H9 (cell line): ENCODE measurements at regions not wholly inside any gene's neighbourhood (a gene's known extent, or its start where the extent isn't known, plus 50 kb on each side); places are given as distances from the start of the nearest gene placed in this dataset.

Experiments used
- DNase-seq: peaks from one replicate; pipeline ENCODE4 v3.0.0-alpha.2; 2017
- H2AFZ ChIP-seq: one replicate; pipeline ENCODE4 v1.6.1; 2013; ENCODE audit warnings: mild to moderate bottlenecking, low read length, control low read depth, moderate library complexity
- H2AK5ac ChIP-seq: 2 replicates; pipeline ENCODE4 v1.6.1; 2013; ENCODE audit warnings: low read length, control low read depth, mixed read lengths; ENCODE audit not compliant: insufficient read length
- H2BK120ac ChIP-seq: one replicate; pipeline ENCODE4 v1.6.1; 2013; ENCODE audit warnings: low read depth, mild to moderate bottlenecking, low read length, control low read depth, inconsistent platforms; ENCODE audit not compliant: poor library complexity, severe bottlenecking
- H2BK12ac ChIP-seq: 2 replicates; pipeline ENCODE4 v1.6.1; 2013; ENCODE audit warnings: low read length, control low read depth, mixed read lengths, low read depth; ENCODE audit not compliant: insufficient read length
- H2BK15ac ChIP-seq: 2 replicates; pipeline ENCODE4 v1.6.1; 2013; ENCODE audit warnings: low read depth, low read length, control low read depth
- H2BK20ac ChIP-seq: one replicate; pipeline ENCODE4 v1.6.1; 2013; ENCODE audit warnings: low read depth, mild to moderate bottlenecking, low read length, control low read depth, inconsistent platforms; ENCODE audit not compliant: poor library complexity, severe bottlenecking
- H2BK5ac ChIP-seq: 2 replicates; pipeline ENCODE4 v1.6.1; 2013; ENCODE audit warnings: low read length, control low read depth, mixed read lengths; ENCODE audit not compliant: insufficient read length
- H3K14ac ChIP-seq: 2 replicates; pipeline ENCODE4 v1.6.1; 2013; ENCODE audit warnings: low read length, control low read depth; ENCODE audit not compliant: insufficient read depth
- H3K18ac ChIP-seq: 2 replicates; pipeline ENCODE4 v1.6.1; 2013; ENCODE audit warnings: low read depth, mild to moderate bottlenecking, mixed read lengths, low read length, control low read depth; ENCODE audit not compliant: insufficient read length
- H3K23ac ChIP-seq: 2 replicates; pipeline ENCODE4 v1.6.1; 2013; ENCODE audit warnings: low read length, control low read depth, mixed read lengths, low read depth; ENCODE audit not compliant: insufficient read length
- H3K23me2 ChIP-seq: 2 replicates; pipeline ENCODE4 v1.6.1; 2013; ENCODE audit warnings: low read depth, mild to moderate bottlenecking, mixed read lengths, low read length, control low read depth; ENCODE audit not compliant: insufficient read length, poor library complexity, severe bottlenecking
- H3K27ac ChIP-seq: 2 replicates; pipeline ENCODE4 v1.5.1; 2013; ENCODE audit warnings: low read length, control low read depth, mixed read lengths, low read depth; ENCODE audit not compliant: insufficient read length
- H3K27me3 ChIP-seq: 2 replicates; pipeline ENCODE4 v1.6.1; 2013; ENCODE audit warnings: low read length, control low read depth, inconsistent platforms; ENCODE audit not compliant: insufficient read depth
- H3K4ac ChIP-seq: 2 replicates; pipeline ENCODE4 v1.6.1; 2013; ENCODE audit warnings: low read depth, mild to moderate bottlenecking, control low read depth, inconsistent platforms, low read length, moderate library complexity
- H3K4me1 ChIP-seq: 2 replicates; pipeline ENCODE4 v1.6.1; 2013; ENCODE audit warnings: low read length, control low read depth, inconsistent platforms; ENCODE audit not compliant: insufficient read depth
- H3K4me2 ChIP-seq: 2 replicates; pipeline ENCODE4 v1.6.1; 2013; ENCODE audit warnings: low read length, control low read depth, mixed read lengths; ENCODE audit not compliant: insufficient read length, insufficient read depth
- H3K56ac ChIP-seq: 2 replicates; pipeline ENCODE4 v1.6.1; 2013; ENCODE audit warnings: low read depth, mild to moderate bottlenecking, mixed read lengths, low read length, control low read depth; ENCODE audit not compliant: insufficient read length
- H3K79me1 ChIP-seq: 2 replicates; pipeline ENCODE4 v1.6.1; 2013; ENCODE audit warnings: low read depth, mild to moderate bottlenecking, moderate library complexity, low read length, control low read depth, inconsistent platforms; ENCODE audit not compliant: insufficient read depth, poor library complexity, severe bottlenecking
- H3K79me2 ChIP-seq: 2 replicates; pipeline ENCODE4 v1.6.1; 2013; ENCODE audit warnings: low read length, control low read depth, inconsistent platforms; ENCODE audit not compliant: insufficient read depth
- H3K9ac ChIP-seq: 2 replicates; pipeline ENCODE4 v1.6.1; 2013; ENCODE audit warnings: low read length, control low read depth, mixed read lengths; ENCODE audit not compliant: insufficient read length; ENCODE audit errors: extremely low read depth
- H3K9me3 ChIP-seq: one replicate; pipeline ENCODE4 v1.6.1; 2013; ENCODE audit warnings: low read depth, low read length, inconsistent platforms; ENCODE audit not compliant: control insufficient read depth
- H3T11ph ChIP-seq: one replicate; pipeline ENCODE4 v1.6.1; 2013; ENCODE audit warnings: mild to moderate bottlenecking, low read length, control low read depth, inconsistent platforms
- H4K20me1 ChIP-seq: one replicate; pipeline ENCODE4 v1.6.1; 2013; ENCODE audit not compliant: control insufficient read depth, insufficient read length, insufficient read depth
- H4K5ac ChIP-seq: 2 replicates; pipeline ENCODE4 v1.6.1; 2013; ENCODE audit warnings: low read depth, mild to moderate bottlenecking, mixed read lengths, low read length, control low read depth; ENCODE audit not compliant: insufficient read length
- H4K8ac ChIP-seq: replicated peaks from 2 replicates; pipeline ENCODE4 v1.6.1; 2013; ENCODE audit warnings: low read length, control low read depth, mixed read lengths, low read depth; ENCODE audit not compliant: insufficient read length
- H4K91ac ChIP-seq: 2 replicates; pipeline ENCODE4 v1.6.1; 2013; ENCODE audit warnings: low read depth, mild to moderate bottlenecking, moderate library complexity, mixed read lengths, low read length, control low read depth; ENCODE audit not compliant: insufficient read length
- H3K27ac Mint-ChIP-seq, 3 experiments: 2 replicates in 2 of 3; 3 replicates in 1 of 3; pipeline ENCODE4 v1.8.0; 2020 to 2021; ENCODE audit warnings: mixed read lengths in 3 of 3, mild to moderate bottlenecking in 1 of 3, moderate library complexity in 1 of 3
- H3K27me3 Mint-ChIP-seq: 2 replicates; pipeline ENCODE4 v1.8.0; 2021; ENCODE audit warnings: low read depth, mild to moderate bottlenecking, moderate library complexity, mixed read lengths
- H3K36me3 Mint-ChIP-seq, 3 experiments: 2 replicates in 2 of 3; 3 replicates in 1 of 3; pipeline ENCODE4 v1.8.0; 2020 to 2021; ENCODE audit warnings: low read depth in 3 of 3, mixed read lengths in 3 of 3; ENCODE audit not compliant: insufficient read depth in 1 of 3
- H3K4me1 Mint-ChIP-seq, 2 experiments: 2 replicates each; pipeline ENCODE4 v1.8.0; 2020; ENCODE audit warnings: mixed read lengths in 2 of 2
- H3K4me3 Mint-ChIP-seq, 2 experiments: 2 replicates in 1 of 2; 3 replicates in 1 of 2; pipeline ENCODE4 v1.8.0; 2020 to 2021; ENCODE audit warnings: mild to moderate bottlenecking in 2 of 2, mixed read lengths in 2 of 2, moderate library complexity in 1 of 2
- H3K9me3 Mint-ChIP-seq, 2 experiments: 2 replicates in 1 of 2; 3 replicates in 1 of 2; pipeline ENCODE4 v1.8.0; 2020; ENCODE audit warnings: mild to moderate bottlenecking in 2 of 2, mixed read lengths in 2 of 2, moderate library complexity in 1 of 2
- WGBS: extraction: QIAGEN DNeasy Blood & Tissue Kit; methylation state at CpG from one replicate; pipeline ENCODE4 v1.1.7; 2013; ENCODE audit warnings: missing lambda C conversion rate, low lambda C conversion rate, mixed read lengths; ENCODE audit not compliant: insufficient read length; ENCODE audit errors: extremely low coverage; 5-methylcytosine and 5-hydroxymethylcytosine counted together
- TF ChIP-seq, protein P1 (sequence below): fragments of 200-600 bp; sonication (generic); conservative IDR thresholded peaks from 3 replicates; pipeline ENCODE4 v1.8.0; 2021; ENCODE audit warnings: antibody characterized with exemption, mild to moderate bottlenecking

GRCh38 chr10:117617659-117618058, 75.1 kb downstream of the EMX2 start:
- no peak overlapping the region for H2AFZ ChIP-seq
- no peak overlapping the region for H2AK5ac ChIP-seq
- H3K9ac ChIP-seq = no peak overlapping the region
- no peak overlapping the region for H3K56ac ChIP-seq
- no peaks in the 10 kb centered on the region for H4K20me1 ChIP-seq
- no peak overlapping the region for H2BK120ac ChIP-seq
- no CpG with 5 or more reads among the region's 5 CpGs for WGBS
- no peak overlapping the region for H2BK5ac ChIP-seq
- TF ChIP-seq, protein P1, sequence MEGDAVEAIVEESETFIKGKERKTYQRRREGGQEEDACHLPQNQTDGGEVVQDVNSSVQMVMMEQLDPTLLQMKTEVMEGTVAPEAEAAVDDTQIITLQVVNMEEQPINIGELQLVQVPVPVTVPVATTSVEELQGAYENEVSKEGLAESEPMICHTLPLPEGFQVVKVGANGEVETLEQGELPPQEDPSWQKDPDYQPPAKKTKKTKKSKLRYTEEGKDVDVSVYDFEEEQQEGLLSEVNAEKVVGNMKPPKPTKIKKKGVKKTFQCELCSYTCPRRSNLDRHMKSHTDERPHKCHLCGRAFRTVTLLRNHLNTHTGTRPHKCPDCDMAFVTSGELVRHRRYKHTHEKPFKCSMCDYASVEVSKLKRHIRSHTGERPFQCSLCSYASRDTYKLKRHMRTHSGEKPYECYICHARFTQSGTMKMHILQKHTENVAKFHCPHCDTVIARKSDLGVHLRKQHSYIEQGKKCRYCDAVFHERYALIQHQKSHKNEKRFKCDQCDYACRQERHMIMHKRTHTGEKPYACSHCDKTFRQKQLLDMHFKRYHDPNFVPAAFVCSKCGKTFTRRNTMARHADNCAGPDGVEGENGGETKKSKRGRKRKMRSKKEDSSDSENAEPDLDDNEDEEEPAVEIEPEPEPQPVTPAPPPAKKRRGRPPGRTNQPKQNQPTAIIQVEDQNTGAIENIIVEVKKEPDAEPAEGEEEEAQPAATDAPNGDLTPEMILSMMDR = no peak
- peaks cover 22% of the 10 kb centered on the region for H3K27me3 Mint-ChIP-seq
- H3K4me2 ChIP-seq = no peak overlapping the region
- no peak overlapping the region for H2BK12ac ChIP-seq
- no peak overlapping the region for H3K23ac ChIP-seq
- no peak overlapping the region for H3K4ac ChIP-seq
- no peaks in the 10 kb centered on the region for H3K9me3 Mint-ChIP-seq
- no peak overlapping the region for H3K4me3 Mint-ChIP-seq
- no peak overlapping the region for H3K27ac Mint-ChIP-seq
- H3K27me3 ChIP-seq = no peaks in the 10 kb centered on the region
- H3K79me2 ChIP-seq = no peaks in the 10 kb centered on the region
- no peaks in the 10 kb centered on the region for H3K9me3 ChIP-seq
- no peak overlapping the region for H3T11ph ChIP-seq
- no peak overlapping the region for H4K5ac ChIP-seq
- no peak overlapping the region for H3K27ac ChIP-seq
- H3K23me2 ChIP-seq = no peaks in the 10 kb centered on the region
- no peak overlapping the region for H3K18ac ChIP-seq
- no peaks in the 10 kb centered on the region for H3K79me1 ChIP-seq
- H2BK15ac ChIP-seq = no peak overlapping the region
- H3K4me1 Mint-ChIP-seq = peaks cover 0 to 3% of the 10 kb centered on the region in 2 experiments; a peak in 1 of 4 replicates
- no peaks in the 10 kb centered on the region for H3K36me3 Mint-ChIP-seq
- H3K14ac ChIP-seq = no peak overlapping the region
- DNase-seq = no peak
- H3K4me1 ChIP-seq = no peaks in the 10 kb centered on the region
- no peak overlapping the region for H2BK20ac ChIP-seq
- H4K91ac ChIP-seq = no peak overlapping the region
- no peak overlapping the region for H4K8ac ChIP-seq
